Suprapubic skin (tissue), 4 donors: ENCODE measurements at regions not wholly inside any gene's neighbourhood (a gene's known extent, or its start where the extent isn't known, plus 50 kb on each side); places are given as distances from the start of the nearest gene placed in this dataset.

Experiments used
- DNase-seq, 2 donors: peaks; one replicate each; pipeline ENCODE4 v3.0.0-alpha.2; 2019; ENCODE audit warnings: low spot score in 2 of 2
- H3K27ac ChIP-seq: fragments of 200-600 bp; sonication (generic); one replicate; pipeline ENCODE4 v1.5.1; 2019
- H3K27me3 ChIP-seq: fragments of 200-600 bp; sonication (generic); one replicate; pipeline ENCODE4 v1.5.1; 2019
- H3K36me3 ChIP-seq: fragments of 200-600 bp; sonication (generic); one replicate; pipeline ENCODE4 v1.5.1; 2019
- H3K4me1 ChIP-seq: fragments of 200-600 bp; sonication (generic); one replicate; pipeline ENCODE4 v1.5.1; 2019
- H3K4me3 ChIP-seq: fragments of 200-600 bp; sonication (generic); one replicate; pipeline ENCODE4 v1.5.1; 2019; ENCODE audit warnings: mild to moderate bottlenecking
- H3K9me3 ChIP-seq: fragments of 200-600 bp; sonication (generic); one replicate; pipeline ENCODE4 v1.5.1; 2019
- CTCF ChIP-seq, 2 donors: fragments of 200-600 bp in 1 of 2; fragments of 450-650 bp in 1 of 2; sonication (generic) in 1 of 2; IDR thresholded peaks; one replicate each; pipeline ENCODE4 v1.5.1; 2016 to 2019; ENCODE audit warnings: antibody characterized with exemption in 2 of 2, mild to moderate bottlenecking in 1 of 2, moderate library complexity in 1 of 2
- EP300 ChIP-seq: sonication (generic); formaldehyde crosslinking; IDR thresholded peaks from one replicate; pipeline ENCODE4 v1.6.1; 2017; ENCODE audit warnings: antibody characterized with exemption
- POLR2A ChIP-seq, 2 donors: fragments of 450-650 bp; IDR thresholded peaks; one replicate each; pipeline ENCODE4 v1.6.1; 2017; ENCODE audit warnings: antibody characterized with exemption in 2 of 2, mild to moderate bottlenecking in 2 of 2, moderate library complexity in 2 of 2
- POLR2AphosphoS5 ChIP-seq, 3 donors: sonication (generic); formaldehyde crosslinking; IDR thresholded peaks; one replicate each; pipeline ENCODE4 v1.6.1; 2017; ENCODE audit warnings: antibody characterized with exemption in 3 of 3
- WGBS: methylation state at CpG from one replicate; pipeline ENCODE4 v1.1.5; 2018; 5-methylcytosine and 5-hydroxymethylcytosine counted together

GRCh38 chrX:65846974-65847373 is 179.5 kb downstream of the MSN start:
- no peaks in the 10 kb centered on the region for H3K27me3 ChIP-seq
- no peaks in the 10 kb centered on the region for H3K36me3 ChIP-seq
- no peaks in the 10 kb centered on the region for H3K9me3 ChIP-seq
- 29% methylated on average over 2 of the region's 2 CpGs for WGBS
- no peak overlapping the region for H3K27ac ChIP-seq
- TF ChIP-seq POLR2AphosphoS5 (IDR thresholded peaks at IDR 0.05): no peak
- TF ChIP-seq POLR2A (IDR thresholded peaks at IDR 0.05): no peak
- TF ChIP-seq CTCF (IDR thresholded peaks at IDR 0.05): no peak
- TF ChIP-seq EP300: no peak
- no peak overlapping the region for H3K4me3 ChIP-seq
- H3K4me1 ChIP-seq: no peaks in the 10 kb centered on the region
- no peak for DNase-seq

- Histone ChIP-seq H3K4me1 (no peaks in the 10 kb centered on the region), H3K27me3 (no peaks in the 10 kb centered on the region), H3K36me3 (no peaks in the 10 kb centered on the region), H3K4me3 (no peak overlapping the region), H3K9me3 (no peaks in the 10 kb centered on the region), H3K27ac (no peak overlapping the region)
- DNase-seq: no peak
- 87% methylated on average over 2 of the region's 2 CpGs for whole genome bisulfite sequencing
- TF ChIP-seq CTCF (IDR thresholded peaks at IDR 0.05) (no peak), POLR2A (IDR thresholded peaks at IDR 0.05) (no peak), POLR2AphosphoS5 (IDR thresholded peaks at IDR 0.05) (no peak), EP300 (no peak)
These were observed 173.8 kb downstream of the MSN start for GRCh38 chrX:65841263-65841662.

- peak overlapping the region; percentile 54 for H3K27ac ChIP-seq
- no peak for TF ChIP-seq EP300
- TF ChIP-seq POLR2AphosphoS5 (IDR thresholded peaks at IDR 0.05): no peak
- no peak for TF ChIP-seq CTCF (IDR thresholded peaks at IDR 0.05)
- TF ChIP-seq POLR2A (IDR thresholded peaks at IDR 0.05): no peak
- H3K4me3 ChIP-seq: no peak overlapping the region
- H3K4me1 ChIP-seq: no peaks in the 10 kb centered on the region
- H3K27me3 ChIP-seq: no peaks in the 10 kb centered on the region
- no peaks in the 10 kb centered on the region for H3K9me3 ChIP-seq
- no peak for DNase-seq
- H3K36me3 ChIP-seq: no peaks in the 10 kb centered on the region
- WGBS: 69% methylated on average over 3 of the region's 3 CpGs
These were observed 171.2 kb downstream of the MSN start for GRCh38 chrX:65838674-65839073.

- Histone ChIP-seq H3K9me3 (no peaks in the 10 kb centered on the region), H3K27me3 (no peaks in the 10 kb centered on the region), H3K36me3 (no peaks in the 10 kb centered on the region), H3K27ac (peak overlapping the region; percentile 54), H3K4me1 (no peaks in the 10 kb centered on the region), H3K4me3 (no peak overlapping the region)
- no peak for DNase-seq
- WGBS: 73% methylated on average over 4 of the region's 4 CpGs
- peak in 1 of 3 donors; percentile 40 for TF ChIP-seq POLR2AphosphoS5 (IDR thresholded peaks at IDR 0.05)
- TF ChIP-seq CTCF (IDR thresholded peaks at IDR 0.05): no peak
These were observed 170.6 kb downstream of the MSN start for GRCh38 chrX:65837875-65838549.

- no peak for DNase-seq
- no peak overlapping the region for H3K27ac ChIP-seq
- 37% methylated on average over 2 of the region's 2 CpGs for WGBS
These were observed 163.8 kb downstream of the MSN start for GRCh38 chrX:65831268-65831667.

More at GRCh38 chrX:65831268-65831667, 163.8 kb downstream of the MSN start:
- H3K9me3 ChIP-seq: no peaks in the 10 kb centered on the region
- H3K36me3 ChIP-seq: no peaks in the 10 kb centered on the region
- H3K4me1 ChIP-seq: no peaks in the 10 kb centered on the region
- TF ChIP-seq CTCF (IDR thresholded peaks at IDR 0.05): no peak
- no peak for TF ChIP-seq POLR2AphosphoS5 (IDR thresholded peaks at IDR 0.05)
- no peak for TF ChIP-seq POLR2A (IDR thresholded peaks at IDR 0.05)
- no peak for TF ChIP-seq EP300
- no peaks in the 10 kb centered on the region for H3K27me3 ChIP-seq
- H3K4me3 ChIP-seq: no peak overlapping the region
